HepG2 (cell line): ENCODE measurements at regions not wholly inside any gene's neighbourhood (a gene's known extent, or its start where the extent isn't known, plus 50 kb on each side); places are given as distances from the start of the nearest gene placed in this dataset.
A peak's percentile ranks its signal among the peaks of the same experiment; 100 is the strongest.

Source experiments
- ATAD3A ChIP-seq: sonication (generic); formaldehyde crosslinking; IDR thresholded peaks from 2 replicates; pipeline ENCODE4 v1.4.0; 2020; ENCODE audit warnings: missing genetic modification reagents
- ATRX ChIP-seq: sonication (generic); formaldehyde crosslinking; IDR thresholded peaks from 2 replicates; pipeline ENCODE4 v1.4.0; 2020; ENCODE audit warnings: missing genetic modification reagents, borderline replicate concordance
- EED ChIP-seq: sonication (generic); formaldehyde crosslinking; IDR thresholded peaks from 2 replicates; pipeline ENCODE4 v1.5.0; 2020; ENCODE audit warnings: mild to moderate bottlenecking, missing genetic modification reagents
- HNRNPH1 ChIP-seq: fragments of 200-400 bp; formaldehyde crosslinking; optimal IDR thresholded peaks from 2 replicates; pipeline ENCODE3; 2017; ENCODE audit warnings: mild to moderate bottlenecking, low read depth, low read length
- JARID2 ChIP-seq: sonication (generic); formaldehyde crosslinking; IDR thresholded peaks from 2 replicates; pipeline ENCODE4 v1.8.1; 2023; ENCODE audit warnings: missing genetic modification reagents, inconsistent platforms; ENCODE audit not compliant: insufficient replicate concordance
- KDM6A ChIP-seq: IDR thresholded peaks from 2 replicates; pipeline ENCODE4 v1.6.1; 2016; ENCODE audit warnings: low read depth
- MEF2D ChIP-seq: sonication (generic); formaldehyde crosslinking; IDR thresholded peaks from 2 replicates; pipeline ENCODE4 v1.5.1; 2020; ENCODE audit warnings: mild to moderate bottlenecking, missing genetic modification reagents
- MXD4 ChIP-seq: IDR thresholded peaks from 2 replicates; pipeline ENCODE4 v1.6.1; 2016; ENCODE audit warnings: mild to moderate bottlenecking, missing biosample characterization, missing genetic modification reagents
- MYC ChIP-seq: sonication (generic); formaldehyde crosslinking; IDR thresholded peaks from 2 replicates; pipeline ENCODE4 v1.9.0; 2021; ENCODE audit warnings: missing genetic modification reagents, borderline replicate concordance
- NBN ChIP-seq: fragments of 450-650 bp; conservative IDR thresholded peaks from 2 replicates; pipeline ENCODE4 v1.6.1; 2017
- PAF1 ChIP-seq: IDR thresholded peaks from 2 replicates; pipeline ENCODE4 v1.6.1; 2016; ENCODE audit warnings: missing genetic modification reagents, missing compliant biosample characterization
- PHB2 ChIP-seq: fragments of 450-650 bp; IDR thresholded peaks from 2 replicates; pipeline ENCODE4 v1.6.1; 2018; ENCODE audit not compliant: partially characterized antibody
- POLR2AphosphoS2 ChIP-seq: IDR thresholded peaks from 2 replicates; pipeline ENCODE4 v1.6.1; 2011; ENCODE audit warnings: low read depth, low read length, improper control_type of control experiment
- RFXAP ChIP-seq: sonication (generic); formaldehyde crosslinking; IDR thresholded peaks from 2 replicates; pipeline ENCODE4 v1.4.0; 2020; ENCODE audit warnings: missing genetic modification reagents, borderline replicate concordance
- SMYD3 ChIP-seq: sonication (generic); formaldehyde crosslinking; IDR thresholded peaks from 2 replicates; pipeline ENCODE4 v1.8.1; 2023; ENCODE audit warnings: mild to moderate bottlenecking, missing genetic modification reagents
- SOX5 ChIP-seq: IDR thresholded peaks from 2 replicates; pipeline ENCODE4 v1.6.1; 2016; ENCODE audit warnings: borderline replicate concordance
- SRSF9 ChIP-seq: fragments of 200-400 bp; formaldehyde crosslinking; IDR thresholded peaks from 2 replicates; pipeline ENCODE4 v1.6.1; 2018; ENCODE audit warnings: borderline replicate concordance, mild to moderate bottlenecking, low read depth, low read length; ENCODE audit not compliant: insufficient read depth, poor library complexity, severe bottlenecking
- THYN1 ChIP-seq: sonication (generic); formaldehyde crosslinking; IDR thresholded peaks from 2 replicates; pipeline ENCODE4 v1.8.1; 2023; ENCODE audit warnings: low read depth, mild to moderate bottlenecking, moderate library complexity, missing genetic modification reagents, borderline replicate concordance
- ZBTB20 ChIP-seq: sonication (generic); formaldehyde crosslinking; IDR thresholded peaks from 2 replicates; pipeline ENCODE4 v1.8.1; 2023; ENCODE audit warnings: missing genetic modification reagents, low read depth, mild to moderate bottlenecking, borderline replicate concordance
- ZNF20 ChIP-seq: sonication (generic); formaldehyde crosslinking; IDR thresholded peaks from 2 replicates; pipeline ENCODE4 v1.4.0; 2020; ENCODE audit warnings: mild to moderate bottlenecking, moderate library complexity, missing genetic modification reagents
- ZNF30 ChIP-seq: sonication (generic); formaldehyde crosslinking; IDR thresholded peaks from 2 replicates; pipeline ENCODE4 v1.5.0; 2020; ENCODE audit warnings: mild to moderate bottlenecking, missing genetic modification reagents
- ZNF577 ChIP-seq: sonication (generic); formaldehyde crosslinking; IDR thresholded peaks from 2 replicates; pipeline ENCODE4 v1.4.0; 2020; ENCODE audit warnings: mild to moderate bottlenecking, low read depth, missing genetic modification reagents, borderline replicate concordance
- ZNF781 ChIP-seq: sonication (generic); formaldehyde crosslinking; IDR thresholded peaks from 2 replicates; pipeline ENCODE4 v1.5.1; 2020; ENCODE audit warnings: borderline replicate concordance, mild to moderate bottlenecking, missing genetic modification reagents; ENCODE audit errors: not compliant biosample characterization
- ZSCAN20 ChIP-seq: sonication (generic); formaldehyde crosslinking; IDR thresholded peaks from 2 replicates; pipeline ENCODE4 v1.4.0; 2020; ENCODE audit warnings: missing genetic modification reagents, mild to moderate bottlenecking, borderline replicate concordance
- TF ChIP-seq, protein P1 (sequence below): sonication (generic); formaldehyde crosslinking; IDR thresholded peaks from 2 replicates; pipeline ENCODE4 v1.4.0; 2020; ENCODE audit warnings: missing genetic modification reagents
- TF ChIP-seq, protein P2 (sequence below), 2 experiments: sonication (generic) in 1 of 2; formaldehyde crosslinking in 1 of 2; IDR thresholded peaks; 2 replicates each; pipeline versions ENCODE4 v1.4.0 to v1.6.1; 2018 to 2020; ENCODE audit warnings: missing genetic modification reagents in 2 of 2, borderline replicate concordance in 1 of 2, low read depth in 1 of 2, mild to moderate bottlenecking in 1 of 2, missing biosample characterization in 1 of 2
- TF ChIP-seq, protein P3 (sequence below): sonication (generic); formaldehyde crosslinking; IDR thresholded peaks from 2 replicates; pipeline ENCODE4 v1.8.1; 2023; ENCODE audit warnings: missing genetic modification reagents, inconsistent platforms, borderline replicate concordance

DNA sequence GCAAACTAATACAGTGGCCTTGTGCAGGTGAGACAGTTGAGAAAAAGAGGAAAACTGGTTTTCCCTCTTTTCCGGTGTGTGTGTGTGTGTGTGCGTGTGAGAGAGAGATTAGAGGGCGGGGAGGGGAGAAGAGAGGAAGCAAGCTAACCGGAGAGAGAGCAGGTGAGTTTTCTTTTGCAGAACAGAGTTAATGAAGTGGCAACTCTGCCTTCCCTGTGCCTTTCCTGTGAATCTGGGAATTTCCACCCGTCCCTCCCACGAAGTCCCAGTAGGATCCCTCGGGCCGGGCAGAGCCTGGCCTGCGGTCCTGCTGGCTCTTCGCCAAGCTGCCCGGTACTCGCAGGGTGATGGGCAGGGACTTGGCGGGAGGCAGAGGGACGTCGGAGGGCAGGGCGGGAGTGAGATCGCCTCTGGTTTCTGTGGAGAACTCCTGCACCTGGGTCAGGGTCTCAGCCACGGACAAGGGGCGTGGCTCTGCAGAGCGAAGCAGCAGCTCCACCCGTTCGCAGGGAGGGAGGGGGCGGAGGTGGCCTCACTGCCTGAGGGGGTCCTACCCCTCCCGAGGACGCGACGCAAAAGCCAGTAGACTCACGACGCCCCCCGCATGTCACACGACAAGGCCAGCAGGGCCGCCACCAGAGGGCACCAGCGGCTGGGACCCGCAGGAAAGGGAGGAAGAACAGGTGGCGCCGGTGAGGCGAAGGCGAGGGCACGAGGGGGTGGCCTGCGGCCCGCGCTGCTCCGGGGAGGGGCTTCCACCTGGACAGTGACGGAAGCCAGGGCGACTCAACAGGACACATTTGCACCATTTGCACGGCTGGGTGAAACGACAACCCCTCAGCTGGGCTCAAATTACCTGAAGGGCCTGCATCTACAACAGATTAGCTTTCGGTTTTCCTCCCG is 51.2 kb upstream of the RNF182 start (continued):
- TF ChIP-seq, protein P1, sequence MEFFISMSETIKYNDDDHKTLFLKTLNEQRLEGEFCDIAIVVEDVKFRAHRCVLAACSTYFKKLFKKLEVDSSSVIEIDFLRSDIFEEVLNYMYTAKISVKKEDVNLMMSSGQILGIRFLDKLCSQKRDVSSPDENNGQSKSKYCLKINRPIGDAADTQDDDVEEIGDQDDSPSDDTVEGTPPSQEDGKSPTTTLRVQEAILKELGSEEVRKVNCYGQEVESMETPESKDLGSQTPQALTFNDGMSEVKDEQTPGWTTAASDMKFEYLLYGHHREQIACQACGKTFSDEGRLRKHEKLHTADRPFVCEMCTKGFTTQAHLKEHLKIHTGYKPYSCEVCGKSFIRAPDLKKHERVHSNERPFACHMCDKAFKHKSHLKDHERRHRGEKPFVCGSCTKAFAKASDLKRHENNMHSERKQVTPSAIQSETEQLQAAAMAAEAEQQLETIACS (CRISPR knock-in tag), result peak; percentile 62; the same call in 1 of the 2 replicates
- TF ChIP-seq ZNF781 (CRISPR knock-in tag) (peak; percentile 96), ZBTB20 (CRISPR knock-in tag) (peak; percentile 97), JARID2 (peak; percentile 95), ATRX (CRISPR knock-in tag) (no peak), ZNF20 (CRISPR knock-in tag) (no peak), MXD4 (CRISPR knock-in tag) (peak; percentile 85; the same call in 1 of the 2 replicates), PAF1 (CRISPR knock-in tag) (no peak), SMYD3 (CRISPR knock-in tag) (peak; percentile 97), MYC (peak; percentile 94), EED (CRISPR knock-in tag) (peak; percentile 97), ZNF577 (no peak), ZNF30 (CRISPR knock-in tag) (peak; percentile 98), MEF2D (CRISPR knock-in tag) (peak; percentile 89; the same call in 1 of the 2 replicates), ATAD3A (CRISPR knock-in tag) (no peak), HNRNPH1 (no peak), KDM6A (CRISPR knock-in tag) (no peak), NBN (no peak), PHB2 (no peak), RFXAP (peak; percentile 79; the same call in 1 of the 2 replicates), SOX5 (CRISPR knock-in tag) (peak; percentile 57; the same call in 1 of the 2 replicates), SRSF9 (no peak), ZSCAN20 (CRISPR knock-in tag) (no peak), POLR2AphosphoS2 (no peak), THYN1 (no peak)
- TF ChIP-seq, protein P2, sequence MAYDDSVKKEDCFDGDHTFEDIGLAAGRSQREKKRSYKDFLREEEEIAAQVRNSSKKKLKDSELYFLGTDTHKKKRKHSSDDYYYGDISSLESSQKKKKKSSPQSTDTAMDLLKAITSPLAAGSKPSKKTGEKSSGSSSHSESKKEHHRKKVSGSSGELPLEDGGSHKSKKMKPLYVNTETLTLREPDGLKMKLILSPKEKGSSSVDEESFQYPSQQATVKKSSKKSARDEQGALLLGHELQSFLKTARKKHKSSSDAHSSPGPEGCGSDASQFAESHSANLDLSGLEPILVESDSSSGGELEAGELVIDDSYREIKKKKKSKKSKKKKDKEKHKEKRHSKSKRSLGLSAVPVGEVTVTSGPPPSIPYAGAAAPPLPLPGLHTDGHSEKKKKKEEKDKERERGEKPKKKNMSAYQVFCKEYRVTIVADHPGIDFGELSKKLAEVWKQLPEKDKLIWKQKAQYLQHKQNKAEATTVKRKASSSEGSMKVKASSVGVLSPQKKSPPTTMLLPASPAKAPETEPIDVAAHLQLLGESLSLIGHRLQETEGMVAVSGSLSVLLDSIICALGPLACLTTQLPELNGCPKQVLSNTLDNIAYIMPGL (CRISPR knock-in tag; IDR thresholded peaks at IDR 0.05; ENCODE audit: borderline replicate concordance in 1 of 2, low read depth in 1 of 2), result peak; percentile 96 to 98
- TF ChIP-seq, protein P3, sequence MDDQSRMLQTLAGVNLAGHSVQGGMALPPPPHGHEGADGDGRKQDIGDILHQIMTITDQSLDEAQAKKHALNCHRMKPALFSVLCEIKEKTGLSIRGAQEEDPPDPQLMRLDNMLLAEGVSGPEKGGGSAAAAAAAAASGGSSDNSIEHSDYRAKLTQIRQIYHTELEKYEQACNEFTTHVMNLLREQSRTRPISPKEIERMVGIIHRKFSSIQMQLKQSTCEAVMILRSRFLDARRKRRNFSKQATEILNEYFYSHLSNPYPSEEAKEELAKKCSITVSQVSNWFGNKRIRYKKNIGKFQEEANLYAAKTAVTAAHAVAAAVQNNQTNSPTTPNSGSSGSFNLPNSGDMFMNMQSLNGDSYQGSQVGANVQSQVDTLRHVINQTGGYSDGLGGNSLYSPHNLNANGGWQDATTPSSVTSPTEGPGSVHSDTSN (CRISPR knock-in tag), result no peak
